ENCODE measurements at regions not wholly inside any gene's neighbourhood (a gene's known extent, or its start where the extent isn't known, plus 50 kb on each side); places are given as distances from the start of the nearest gene placed in this dataset.

GRCh38 chr15:96011136-96011535 lies 319.4 kb upstream of the NR2F2 start:
- no peak for DNase-seq (ENCODE audit: low read depth)

- DNase-seq (ENCODE audit: low read depth) = no peak
Measured at GRCh38 chr15:96014939-96015338, 315.6 kb upstream of the NR2F2 start.

GRCh38 chr15:96019114-96019513 lies 311.4 kb upstream of the NR2F2 start:
- no peak for DNase-seq (ENCODE audit: low read depth)

DNA sequence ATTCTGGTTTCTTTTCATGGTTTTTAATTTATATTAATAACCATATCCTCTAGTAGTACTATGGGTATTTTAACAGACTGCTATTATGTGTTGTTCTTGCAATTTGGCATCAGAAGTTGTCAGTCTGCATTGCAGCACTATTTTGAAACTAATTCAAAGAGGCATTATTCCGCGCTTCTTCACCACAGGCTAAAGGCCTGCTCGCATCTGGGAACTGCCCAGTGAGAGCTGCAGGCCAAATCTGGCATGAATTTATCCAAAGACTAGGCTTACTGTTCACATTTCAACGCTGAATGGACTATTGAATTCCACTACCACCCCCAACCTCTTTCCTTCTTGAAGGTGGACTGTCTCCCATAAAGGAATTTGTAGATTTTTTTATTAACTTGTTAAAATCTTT lies 310.4 kb upstream of the NR2F2 start:
- DNase-seq (ENCODE audit: low read depth) = no peak

DNA sequence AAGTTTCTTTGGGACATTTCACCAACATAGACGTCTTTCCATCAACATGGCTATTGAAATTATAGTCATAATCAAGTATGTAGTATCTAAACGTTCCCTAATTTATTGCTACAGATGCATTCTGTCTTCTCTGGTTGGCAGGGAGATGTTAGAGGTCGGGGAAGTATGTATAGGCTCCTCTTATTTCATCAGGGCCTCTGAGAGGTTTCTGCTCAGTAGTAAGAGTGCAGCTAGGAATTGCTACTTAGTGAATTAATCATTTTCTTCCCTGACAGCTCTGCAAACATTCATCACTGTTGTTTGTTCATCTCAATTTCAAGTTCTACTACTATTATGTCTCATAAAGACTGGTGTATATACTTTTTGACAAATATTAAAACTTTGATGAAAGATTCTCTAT lies 309.7 kb upstream of the NR2F2 start:
- DNase-seq (ENCODE audit: low read depth) = no peak

DNA sequence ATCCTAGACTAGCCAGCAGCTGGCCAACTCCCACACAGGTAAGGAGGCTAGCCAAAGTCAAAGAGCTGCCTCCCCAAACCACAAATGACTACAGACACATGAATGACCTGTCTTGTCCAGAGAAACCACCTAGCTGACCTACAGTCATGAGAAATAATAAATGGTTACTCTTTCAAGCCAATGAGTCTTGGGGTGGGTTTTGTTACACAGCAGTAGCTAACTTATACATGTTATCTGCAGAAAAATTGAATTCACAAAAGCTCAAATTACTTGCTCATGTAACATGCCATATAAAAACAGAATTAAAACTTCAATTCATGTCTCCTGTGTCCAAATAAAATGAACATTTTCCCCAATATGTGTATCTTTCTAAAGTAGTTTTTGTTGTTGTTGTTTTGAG lies 307.4 kb upstream of the NR2F2 start:
- DNase-seq (ENCODE audit: low read depth) = no peak

DNA sequence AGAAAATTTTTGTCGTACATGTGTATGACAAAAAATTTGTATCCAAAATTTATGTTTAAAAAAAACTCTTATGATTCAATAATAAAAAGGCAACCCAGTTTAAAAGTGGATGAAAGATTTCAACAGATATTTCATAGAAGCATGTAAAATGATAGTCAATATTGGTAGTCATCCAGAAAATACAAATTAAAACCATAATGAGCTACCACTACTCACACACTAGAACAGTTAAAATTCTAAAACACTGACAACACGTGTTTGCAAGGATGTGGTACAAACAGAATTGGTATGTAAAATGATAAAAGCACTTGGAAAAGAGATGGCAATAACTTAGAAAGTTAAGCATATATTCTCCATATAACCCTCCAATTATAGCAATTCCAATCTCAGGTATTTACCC lies 303.0 kb upstream of the NR2F2 start:
- DNase-seq (ENCODE audit: low read depth) = no peak

DNA sequence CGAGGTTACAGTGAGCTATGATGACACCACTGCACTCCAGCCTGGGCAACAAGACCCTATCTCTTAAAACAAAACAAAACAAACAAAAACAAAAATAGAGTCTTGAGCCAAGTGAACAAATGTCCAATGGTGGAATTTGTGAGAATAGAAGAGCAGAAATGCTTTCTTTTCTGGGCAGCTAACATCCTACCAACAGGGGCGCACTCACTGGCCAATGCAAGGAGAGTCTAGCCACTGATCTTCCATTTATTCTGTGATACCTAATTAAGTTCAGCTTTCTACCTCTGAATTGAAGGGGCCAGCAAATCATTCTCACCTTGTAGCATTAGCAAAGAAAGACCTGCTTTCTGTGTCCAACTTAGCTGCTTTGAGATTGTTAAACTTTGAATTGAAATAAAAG lies 301.9 kb upstream of the NR2F2 start:
- no peak for DNase-seq (ENCODE audit: low read depth)

- no peak for DNase-seq (ENCODE audit: low read depth)
Measured at GRCh38 chr15:96029172-96029571, 301.3 kb upstream of the NR2F2 start.

- no peak for DNase-seq (ENCODE audit: low read depth)
Measured at GRCh38 chr15:96031426-96032110, 298.9 kb upstream of the NR2F2 start.

DNA sequence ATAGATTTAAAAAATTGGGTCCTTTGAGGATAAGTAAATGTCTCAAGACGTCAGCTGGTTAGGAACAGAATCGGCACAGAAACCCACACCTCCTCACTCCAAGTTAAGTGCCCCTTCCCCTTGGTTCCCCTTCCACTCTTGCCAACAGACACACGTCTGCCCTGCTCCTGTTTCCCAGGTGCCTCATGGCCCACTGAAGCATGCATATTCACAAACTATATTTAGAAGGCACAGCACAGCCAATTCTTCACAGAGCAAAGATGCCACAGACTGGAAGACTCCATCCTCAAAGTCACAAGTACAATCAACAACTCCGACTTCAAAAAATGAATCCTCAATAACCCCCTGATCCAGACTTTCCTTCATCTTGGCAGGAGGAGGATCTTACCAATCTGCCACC lies 295.4 kb upstream of the NR2F2 start:
- no peak for DNase-seq (ENCODE audit: low read depth)

DNA sequence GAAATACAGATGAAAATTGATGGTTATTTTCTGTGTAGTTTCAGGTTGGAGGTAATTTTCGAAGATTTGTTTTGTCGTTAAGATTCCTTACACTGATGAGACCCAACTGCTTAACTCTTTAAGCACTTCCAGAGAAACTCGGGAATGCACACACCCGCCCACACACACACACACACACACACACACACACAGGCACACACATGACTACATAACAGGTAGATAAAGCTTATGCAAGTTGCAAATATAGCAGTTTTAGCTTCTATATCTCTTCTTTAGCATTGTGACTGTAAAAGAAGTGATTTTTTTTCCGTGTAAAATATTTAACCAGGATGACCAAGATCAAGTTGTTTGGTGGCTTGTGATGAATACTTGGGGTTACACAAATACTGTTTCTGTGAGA lies 294.9 kb upstream of the NR2F2 start:
- DNase-seq (ENCODE audit: low read depth) = no peak

- DNase-seq (ENCODE audit: low read depth) = no peak
Measured at GRCh38 chr15:96037584-96037983, 292.9 kb upstream of the NR2F2 start.

- DNase-seq (ENCODE audit: low read depth) = no peak
Measured at GRCh38 chr15:96038131-96038530, 292.4 kb upstream of the NR2F2 start.

DNA sequence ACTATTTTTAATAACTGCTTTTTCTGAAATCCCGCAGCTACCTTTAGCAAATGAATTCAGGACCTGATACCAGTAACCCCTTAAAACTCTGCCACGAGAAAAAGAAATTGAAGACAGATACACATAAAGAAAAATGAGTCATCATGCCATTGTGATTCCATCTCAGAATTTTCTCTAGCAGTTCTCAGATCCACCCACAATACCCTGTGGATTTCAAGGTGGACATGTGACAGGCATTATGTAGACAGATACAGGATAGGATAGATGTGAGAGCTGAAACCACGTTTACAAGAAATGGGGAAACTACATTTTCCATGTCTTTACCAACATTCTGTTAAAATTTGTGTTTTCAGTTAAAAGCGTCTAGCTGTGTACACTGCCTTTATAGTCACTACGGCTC lies 291.9 kb upstream of the NR2F2 start:
- DNase-seq (ENCODE audit: low read depth) = no peak

DNA sequence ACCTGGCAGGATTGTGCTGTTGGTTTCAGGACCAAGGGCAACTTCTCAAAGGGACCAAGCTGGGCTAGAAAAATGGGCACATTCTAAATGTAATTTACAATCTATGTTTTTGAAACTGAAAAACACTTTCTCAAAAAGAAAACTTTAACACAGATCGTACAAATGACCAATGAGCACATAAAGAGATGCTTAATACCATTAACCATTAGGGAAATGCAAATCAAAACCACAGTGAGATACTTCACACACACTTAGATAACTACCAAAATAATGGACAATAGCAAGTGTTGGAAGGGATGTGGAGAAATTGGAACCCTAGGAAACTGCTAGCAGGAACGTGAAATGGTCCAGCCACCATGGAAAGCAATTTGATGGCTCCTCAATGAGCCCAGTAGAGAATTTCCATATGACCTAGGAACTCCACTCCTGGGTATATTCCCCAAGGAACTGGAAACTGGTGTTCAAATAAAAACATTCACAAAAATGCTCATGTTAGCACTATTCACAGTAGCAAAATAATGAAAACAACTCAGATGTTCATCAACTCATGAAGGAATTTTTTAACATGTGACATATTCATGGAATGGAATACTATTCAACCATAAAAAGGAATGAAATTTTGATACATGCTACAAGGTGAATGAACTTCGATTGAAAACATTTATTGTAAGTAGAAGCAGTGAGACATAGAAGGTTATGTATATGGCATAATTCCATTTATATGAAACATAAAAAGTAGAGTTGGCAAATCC lies 288.3 kb upstream of the NR2F2 start:
- no peak for DNase-seq (ENCODE audit: low read depth)

DNA sequence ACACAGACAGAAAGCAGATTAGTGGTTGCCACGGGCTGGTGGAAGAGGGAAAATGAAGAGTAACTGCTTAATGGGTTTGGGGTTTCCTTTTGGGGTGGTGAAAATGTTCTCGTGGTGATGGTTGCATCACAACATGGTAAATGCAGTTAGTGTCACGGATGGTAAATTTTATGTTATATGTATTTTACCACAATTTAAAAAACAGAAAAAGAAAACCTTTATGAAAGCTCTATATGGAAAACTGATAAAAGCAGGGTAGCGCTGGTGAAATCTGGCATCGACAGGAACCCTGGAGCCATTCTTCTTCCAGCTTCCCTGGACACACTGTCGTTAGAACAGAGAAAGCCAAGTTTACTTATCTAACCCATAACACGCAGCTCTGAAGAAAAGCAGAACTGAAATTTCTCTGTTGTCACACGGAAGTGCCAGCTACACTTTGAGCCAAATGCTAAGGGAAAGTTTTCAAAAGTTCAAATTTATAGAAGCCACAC lies 287.7 kb upstream of the NR2F2 start:
- no peak for DNase-seq (ENCODE audit: low read depth)

DNA sequence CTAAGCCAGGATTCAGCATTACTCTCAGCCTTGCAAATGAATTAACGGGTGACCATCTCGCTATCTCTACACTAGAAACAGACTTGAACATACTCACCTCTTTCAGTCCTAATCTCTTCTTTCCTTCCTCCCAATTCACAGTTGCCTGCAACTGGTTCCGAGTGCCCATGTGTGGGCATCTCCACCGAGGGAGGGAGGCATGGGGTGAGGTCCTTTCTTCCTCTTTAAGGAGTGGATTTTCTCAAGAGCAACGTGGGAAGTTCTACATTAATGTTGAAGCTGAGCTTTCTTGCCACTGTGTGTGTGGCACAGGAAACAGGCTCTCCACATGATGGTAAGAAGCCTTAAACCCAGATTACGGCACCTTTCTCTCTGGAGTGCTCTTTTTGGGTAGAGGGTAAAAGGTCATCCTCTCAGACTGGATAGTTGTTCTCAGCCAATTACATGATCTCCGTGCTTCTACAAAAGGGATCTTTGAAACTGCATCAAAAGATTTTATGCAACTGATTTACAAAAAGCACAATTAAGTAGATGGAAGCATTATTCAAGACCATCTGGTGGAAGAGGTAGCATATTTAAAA lies 286.8 kb upstream of the NR2F2 start:
- no peak for DNase-seq (ENCODE audit: low read depth)

DNA sequence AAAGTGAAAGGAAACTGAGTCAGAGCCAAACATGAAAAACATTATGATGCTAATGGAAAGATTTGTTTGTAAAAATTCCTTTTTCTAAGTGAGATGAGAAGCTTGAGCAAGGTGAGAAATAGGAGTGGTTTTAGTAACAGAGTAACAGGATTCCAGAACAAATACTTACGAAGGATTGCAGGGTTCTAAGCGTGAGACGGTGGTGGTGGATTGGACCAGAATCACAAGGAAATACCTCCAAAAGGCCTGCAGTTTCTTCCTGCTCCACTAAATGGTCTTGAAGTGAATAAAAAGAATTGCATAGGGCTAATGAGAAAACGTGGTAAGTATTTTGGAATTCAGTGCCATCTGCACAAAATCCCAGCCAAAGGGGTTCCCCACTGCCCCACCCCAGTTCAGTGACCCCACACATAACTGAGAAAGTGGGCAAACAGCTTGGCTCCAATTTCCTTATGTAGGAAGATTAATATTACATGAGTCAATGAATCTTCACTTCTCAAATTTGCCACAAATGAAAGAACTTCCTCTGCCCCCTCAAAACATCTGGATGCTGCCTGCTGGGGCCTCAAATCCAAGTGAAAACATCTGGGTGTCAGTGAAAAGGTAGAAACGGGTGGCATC lies 283.8 kb upstream of the NR2F2 start:
- no peak for DNase-seq (ENCODE audit: low read depth)

DNA sequence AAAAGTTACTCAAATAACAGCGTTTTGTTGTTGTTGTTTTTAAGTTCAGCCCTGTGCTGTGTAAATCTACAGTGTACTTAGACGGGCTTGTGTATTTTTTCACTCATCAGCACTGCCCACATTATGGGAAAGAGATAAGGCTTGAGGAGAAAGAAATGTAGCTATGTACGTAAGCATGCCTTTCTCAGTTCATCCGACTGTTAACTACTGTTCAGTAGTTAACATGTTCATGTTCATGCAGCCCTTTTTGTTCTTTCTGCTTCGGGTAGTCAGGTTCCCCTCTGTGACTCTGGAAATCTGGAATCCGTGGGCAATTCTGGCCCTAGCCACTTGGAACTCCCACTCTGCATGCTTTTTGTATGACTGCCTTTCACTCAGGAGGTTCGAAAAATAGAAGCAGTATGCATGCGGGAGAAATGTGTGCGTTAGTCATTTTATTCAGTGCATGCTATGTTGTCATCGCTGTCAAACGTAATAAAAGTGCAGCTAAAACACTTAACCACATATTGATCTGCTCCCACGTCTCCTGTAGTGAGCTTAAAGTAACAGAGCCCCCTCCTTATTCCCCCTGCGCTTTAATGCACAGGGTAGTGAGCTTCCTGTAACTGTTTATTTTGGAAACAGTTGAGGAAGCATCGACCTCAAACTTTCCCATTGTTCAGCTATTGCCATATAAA lies 283.1 kb upstream of the NR2F2 start:
- DNase-seq (ENCODE audit: low read depth) = peak; percentile 40

- no peak for DNase-seq (ENCODE audit: low read depth)
Measured at GRCh38 chr15:96049323-96049722, 281.2 kb upstream of the NR2F2 start.

GRCh38 chr15:96049766-96050165 lies 280.7 kb upstream of the NR2F2 start:
- no peak for DNase-seq (ENCODE audit: low read depth)
